ENCODE measurements at regions not wholly inside any gene's neighbourhood (a gene's known extent, or its start where the extent isn't known, plus 50 kb on each side); places are given as distances from the start of the nearest gene placed in this dataset.

GRCh38 chr5:163874431-163874830 lies 369.0 kb downstream of the MAT2B start:
- ChIA-PET CTCF (ENCODE audit: low intra/inter-chr PET ratio, low total read pairs) (no interaction called here), POLR2A (no interaction called here)
- Histone ChIP-seq H4K20me1 (ENCODE audit: insufficient read depth, low read length) (no peaks in the 10 kb centered on the region), H3K27me3 (ENCODE audit: control insufficient read depth in 1 of 2, insufficient read depth in 2 of 2, low read length in 2 of 2) (no peaks in the 10 kb centered on the region), H3K9me3 (ENCODE audit: low read length) (0 out of 2 replicates have a peak, but pooled peaks cover 5% of the 10 kb centered on the region), H3K36me3 (replicated peaks in 1 of 2; ENCODE audit: control insufficient read depth in 1 of 2, insufficient read depth in 2 of 2, low read length in 2 of 2) (no peaks in the 10 kb centered on the region), H3K9ac (ENCODE audit: insufficient read depth, low read depth, low read length) (no peak overlapping the region), H3K4me3 (replicated peaks in 1 of 3; ENCODE audit: insufficient read depth in 1 of 3, low read depth in 2 of 3, low read length in 3 of 3) (no peak overlapping the region), H2AFZ (ENCODE audit: low read length) (no peak overlapping the region), H3K4me1 (ENCODE audit: insufficient read depth, low read length) (no peaks in the 10 kb centered on the region), H3K27ac (ENCODE audit: extremely low read length, insufficient read depth, low read length) (no peak overlapping the region), H3K79me2 (ENCODE audit: insufficient read depth, low read length) (no peaks in the 10 kb centered on the region), H3K4me2 (ENCODE audit: low read depth, low read length) (no peak overlapping the region)
- no peak for ATAC-seq
- BruUV-seq (replicated peaks): no TSS peak
- no peak for DNase-seq (ENCODE audit: low spot score)
- in situ Hi-C loops (cut with HindIII; ENCODE audit: extremely low pct_ligation_motif_present, low pct_unique_long_range_greater_than_20kb) (no loop called here), intact Hi-C loops (cut with micrococcal nuclease; ENCODE audit: unreplicated experiment) (no loop called here)
- no peak for TF ChIP-seq ZNF547 (CRISPR knock-in tag; IDR thresholded peaks at IDR 0.05)
- no peak for TF ChIP-seq ZNF773 (CRISPR knock-in tag; IDR thresholded peaks at IDR 0.05; ENCODE audit: borderline replicate concordance)
- TF ChIP-seq ZNF562 (CRISPR knock-in tag; IDR thresholded peaks at IDR 0.05; ENCODE audit: borderline replicate concordance): no peak
- no peak for TF ChIP-seq TP53 (CRISPR knock-in tag; conservative IDR thresholded peaks at IDR 0.05)
- no peak for TF ChIP-seq ZNF644 (CRISPR knock-in tag; IDR thresholded peaks at IDR 0.05; ENCODE audit: low read depth)
- TF ChIP-seq BCL3 (CRISPR knock-in tag; IDR thresholded peaks at IDR 0.05): no peak
- no peak for TF ChIP-seq ZNF143 (CRISPR knock-in tag; IDR thresholded peaks at IDR 0.05)
- no peak for TF ChIP-seq ZNF501 (CRISPR knock-in tag; IDR thresholded peaks at IDR 0.05)
- no peak for TF ChIP-seq ZC3H4 (CRISPR knock-in tag; IDR thresholded peaks at IDR 0.05; ENCODE audit: borderline replicate concordance)
- TF ChIP-seq, protein P1, sequence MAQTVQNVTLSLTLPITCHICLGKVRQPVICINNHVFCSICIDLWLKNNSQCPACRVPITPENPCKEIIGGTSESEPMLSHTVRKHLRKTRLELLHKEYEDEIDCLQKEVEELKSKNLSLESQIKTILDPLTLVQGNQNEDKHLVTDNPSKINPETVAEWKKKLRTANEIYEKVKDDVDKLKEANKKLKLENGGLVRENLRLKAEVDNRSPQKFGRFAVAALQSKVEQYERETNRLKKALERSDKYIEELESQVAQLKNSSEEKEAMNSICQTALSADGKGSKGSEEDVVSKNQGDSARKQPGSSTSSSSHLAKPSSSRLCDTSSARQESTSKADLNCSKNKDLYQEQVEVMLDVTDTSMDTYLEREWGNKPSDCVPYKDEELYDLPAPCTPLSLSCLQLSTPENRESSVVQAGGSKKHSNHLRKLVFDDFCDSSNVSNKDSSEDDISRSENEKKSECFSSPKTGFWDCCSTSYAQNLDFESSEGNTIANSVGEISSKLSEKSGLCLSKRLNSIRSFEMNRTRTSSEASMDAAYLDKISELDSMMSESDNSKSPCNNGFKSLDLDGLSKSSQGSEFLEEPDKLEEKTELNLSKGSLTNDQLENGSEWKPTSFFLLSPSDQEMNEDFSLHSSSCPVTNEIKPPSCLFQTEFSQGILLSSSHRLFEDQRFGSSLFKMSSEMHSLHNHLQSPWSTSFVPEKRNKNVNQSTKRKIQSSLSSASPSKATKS (CRISPR knock-in tag; IDR thresholded peaks at IDR 0.05): no peak
- no peak for TF ChIP-seq ZNF776 (CRISPR knock-in tag; IDR thresholded peaks at IDR 0.05)
- TF ChIP-seq SMAD1 (CRISPR knock-in tag; IDR thresholded peaks at IDR 0.05; ENCODE audit: borderline replicate concordance, low read depth): no peak
- TF ChIP-seq ZFY (CRISPR knock-in tag; IDR thresholded peaks at IDR 0.05): no peak
- no peak for TF ChIP-seq KAT2B (IDR thresholded peaks at IDR 0.05; ENCODE audit: borderline replicate concordance, low read depth, low read length)
- TF ChIP-seq, protein P2, sequence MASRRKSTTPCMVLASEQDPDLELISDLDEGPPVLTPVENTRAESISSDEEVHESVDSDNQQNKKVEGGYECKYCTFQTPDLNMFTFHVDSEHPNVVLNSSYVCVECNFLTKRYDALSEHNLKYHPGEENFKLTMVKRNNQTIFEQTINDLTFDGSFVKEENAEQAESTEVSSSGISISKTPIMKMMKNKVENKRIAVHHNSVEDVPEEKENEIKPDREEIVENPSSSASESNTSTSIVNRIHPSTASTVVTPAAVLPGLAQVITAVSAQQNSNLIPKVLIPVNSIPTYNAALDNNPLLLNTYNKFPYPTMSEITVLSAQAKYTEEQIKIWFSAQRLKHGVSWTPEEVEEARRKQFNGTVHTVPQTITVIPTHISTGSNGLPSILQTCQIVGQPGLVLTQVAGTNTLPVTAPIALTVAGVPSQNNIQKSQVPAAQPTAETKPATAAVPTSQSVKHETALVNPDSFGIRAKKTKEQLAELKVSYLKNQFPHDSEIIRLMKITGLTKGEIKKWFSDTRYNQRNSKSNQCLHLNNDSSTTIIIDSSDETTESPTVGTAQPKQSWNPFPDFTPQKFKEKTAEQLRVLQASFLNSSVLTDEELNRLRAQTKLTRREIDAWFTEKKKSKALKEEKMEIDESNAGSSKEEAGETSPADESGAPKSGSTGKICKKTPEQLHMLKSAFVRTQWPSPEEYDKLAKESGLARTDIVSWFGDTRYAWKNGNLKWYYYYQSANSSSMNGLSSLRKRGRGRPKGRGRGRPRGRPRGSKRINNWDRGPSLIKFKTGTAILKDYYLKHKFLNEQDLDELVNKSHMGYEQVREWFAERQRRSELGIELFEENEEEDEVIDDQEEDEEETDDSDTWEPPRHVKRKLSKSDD (CRISPR knock-in tag; IDR thresholded peaks at IDR 0.05; ENCODE audit: low read depth): no peak
- TF ChIP-seq, protein P3, sequence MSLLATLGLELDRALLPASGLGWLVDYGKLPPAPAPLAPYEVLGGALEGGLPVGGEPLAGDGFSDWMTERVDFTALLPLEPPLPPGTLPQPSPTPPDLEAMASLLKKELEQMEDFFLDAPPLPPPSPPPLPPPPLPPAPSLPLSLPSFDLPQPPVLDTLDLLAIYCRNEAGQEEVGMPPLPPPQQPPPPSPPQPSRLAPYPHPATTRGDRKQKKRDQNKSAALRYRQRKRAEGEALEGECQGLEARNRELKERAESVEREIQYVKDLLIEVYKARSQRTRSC (CRISPR knock-in tag; IDR thresholded peaks at IDR 0.05; ENCODE audit: low read depth): no peak
- no peak for TF ChIP-seq TCF7L2 (IDR thresholded peaks at IDR 0.05; ENCODE audit: low read depth, low read length)
- TF ChIP-seq, protein P4, sequence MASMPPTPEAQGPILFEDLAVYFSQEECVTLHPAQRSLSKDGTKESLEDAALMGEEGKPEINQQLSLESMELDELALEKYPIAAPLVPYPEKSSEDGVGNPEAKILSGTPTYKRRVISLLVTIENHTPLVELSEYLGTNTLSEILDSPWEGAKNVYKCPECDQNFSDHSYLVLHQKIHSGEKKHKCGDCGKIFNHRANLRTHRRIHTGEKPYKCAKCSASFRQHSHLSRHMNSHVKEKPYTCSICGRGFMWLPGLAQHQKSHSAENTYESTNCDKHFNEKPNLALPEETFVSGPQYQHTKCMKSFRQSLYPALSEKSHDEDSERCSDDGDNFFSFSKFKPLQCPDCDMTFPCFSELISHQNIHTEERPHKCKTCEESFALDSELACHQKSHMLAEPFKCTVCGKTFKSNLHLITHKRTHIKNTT (CRISPR knock-in tag; IDR thresholded peaks at IDR 0.05): no peak
- TF ChIP-seq TRIM24 (CRISPR knock-in tag; IDR thresholded peaks at IDR 0.05): no peak
- FAIRE-seq: no peak
